ENCODE measurements at regions not wholly inside any gene's neighbourhood (a gene's known extent, or its start where the extent isn't known, plus 50 kb on each side); places are given as distances from the start of the nearest gene placed in this dataset.
A peak's percentile ranks its signal among the peaks of the same experiment; 100 is the strongest.

DNA sequence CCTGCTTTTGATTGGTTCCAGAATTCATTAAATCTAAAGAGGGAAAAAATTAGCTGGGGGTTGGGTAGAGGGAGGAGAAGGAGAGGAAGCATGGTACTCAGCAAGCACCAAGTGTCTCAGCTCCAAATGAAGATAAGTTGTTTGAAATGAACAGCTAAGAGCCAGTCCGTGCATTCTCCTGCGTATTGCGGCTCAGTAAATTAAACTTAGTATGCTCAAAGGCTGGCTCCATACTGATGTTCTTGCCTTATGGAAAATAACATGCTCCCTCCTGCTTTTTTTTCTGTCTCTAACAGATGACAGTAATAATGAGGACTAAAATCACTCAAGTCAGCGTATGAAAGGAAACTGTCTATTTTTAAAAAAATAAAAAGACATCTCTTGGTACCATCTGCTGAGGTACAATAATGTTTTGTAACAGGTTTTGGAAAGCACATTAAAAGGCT lies 161.0 kb downstream of the SPATA31D1 start:
- Mint-ChIP-seq H3K36me3 (ENCODE audit: low read depth) (no peaks in the 10 kb centered on the region), H3K9me3 (no peaks in the 10 kb centered on the region), H3K27ac (ENCODE audit: unreplicated experiment) (peak overlapping the region; percentile 82), H3K27me3 (ENCODE audit: low read depth) (no peaks in the 10 kb centered on the region), H3K4me1 (peaks cover 25% of the 10 kb centered on the region), H3K4me3 (peak overlapping the region; percentile 45)
- no peak for DNase-seq (ENCODE audit: low read depth, low spot score)
- no peak for TF ChIP-seq CTCF (conservative IDR thresholded peaks at IDR 0.05)

DNA sequence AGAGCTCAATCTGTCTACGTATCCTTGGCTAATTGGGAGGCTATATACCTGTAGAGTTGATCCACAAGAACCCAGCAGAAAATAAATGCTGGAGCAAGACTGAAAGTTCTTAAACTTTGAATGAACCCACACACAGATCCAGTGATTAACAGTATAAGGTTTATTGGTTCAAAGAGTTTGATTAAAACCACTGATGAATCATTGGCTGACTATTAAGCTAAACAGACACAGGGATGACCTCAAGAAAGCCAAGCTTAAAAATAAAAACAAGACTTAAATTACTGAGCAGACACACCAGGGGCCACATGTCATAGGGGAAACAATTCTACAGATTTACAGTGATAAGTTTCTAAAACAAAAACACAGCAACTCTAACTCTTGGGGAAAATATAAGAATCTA lies 163.6 kb downstream of the SPATA31D1 start:
- Mint-ChIP-seq H3K9me3 (no peaks in the 10 kb centered on the region), H3K4me3 (no peak overlapping the region), H3K4me1 (peaks cover 20% of the 10 kb centered on the region), H3K27me3 (ENCODE audit: low read depth) (no peaks in the 10 kb centered on the region), H3K27ac (ENCODE audit: unreplicated experiment) (no peak overlapping the region), H3K36me3 (ENCODE audit: low read depth) (no peaks in the 10 kb centered on the region)
- TF ChIP-seq CTCF (conservative IDR thresholded peaks at IDR 0.05): no peak
- no peak for DNase-seq (ENCODE audit: low read depth, low spot score)

DNA sequence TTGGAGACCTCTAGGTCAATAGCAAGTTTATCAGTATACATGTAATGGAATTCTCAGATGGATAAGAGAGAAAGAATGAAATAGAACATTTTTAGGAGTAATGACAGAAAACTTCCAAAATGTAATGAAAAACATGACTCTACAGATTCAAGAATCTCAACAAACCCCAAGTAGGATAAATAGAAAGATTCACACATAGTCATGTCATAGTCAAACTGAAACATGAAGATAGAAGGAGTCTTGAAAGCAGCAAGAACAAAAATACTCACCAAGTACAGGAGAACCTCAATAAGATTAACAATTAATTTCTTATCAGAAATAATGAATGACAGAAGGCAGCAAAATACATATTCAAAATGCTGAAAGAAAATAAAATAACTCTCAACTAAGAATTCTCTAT lies 164.5 kb downstream of the SPATA31D1 start:
- H3K36me3 Mint-ChIP-seq (ENCODE audit: low read depth): no peaks in the 10 kb centered on the region
- H3K27me3 Mint-ChIP-seq (ENCODE audit: low read depth): no peaks in the 10 kb centered on the region
- H3K4me3 Mint-ChIP-seq: no peak overlapping the region
- no peaks in the 10 kb centered on the region for H3K9me3 Mint-ChIP-seq
- H3K27ac Mint-ChIP-seq (ENCODE audit: unreplicated experiment): no peak overlapping the region
- no peak for DNase-seq (ENCODE audit: low read depth, low spot score)
- peaks cover 24% of the 10 kb centered on the region for H3K4me1 Mint-ChIP-seq
- TF ChIP-seq CTCF (conservative IDR thresholded peaks at IDR 0.05): no peak

DNA sequence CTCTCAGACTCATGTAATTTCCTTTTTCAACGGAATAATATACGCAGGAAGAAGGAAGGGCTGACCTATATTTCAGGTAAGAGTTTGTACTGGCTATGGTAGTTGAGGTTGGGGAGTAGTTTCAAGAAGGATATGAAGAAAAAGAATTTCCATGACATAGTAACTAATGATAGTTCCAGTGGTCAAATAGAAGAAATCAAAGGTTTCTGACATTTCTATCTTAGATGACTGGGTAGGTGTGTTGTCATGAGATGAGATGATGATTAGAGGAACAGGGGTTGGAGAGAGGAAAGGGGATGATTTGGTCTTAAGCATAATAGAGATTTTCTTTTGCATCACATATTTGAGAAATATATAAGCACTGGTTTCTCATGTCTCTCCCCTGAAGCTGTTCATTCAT lies 166.0 kb downstream of the SPATA31D1 start:
- H3K36me3 Mint-ChIP-seq (ENCODE audit: low read depth): no peaks in the 10 kb centered on the region
- H3K27ac Mint-ChIP-seq (ENCODE audit: unreplicated experiment): no peak overlapping the region
- TF ChIP-seq CTCF (conservative IDR thresholded peaks at IDR 0.05): no peak
- H3K4me3 Mint-ChIP-seq: no peak overlapping the region
- no peaks in the 10 kb centered on the region for H3K9me3 Mint-ChIP-seq
- peaks cover 8% of the 10 kb centered on the region for H3K4me1 Mint-ChIP-seq
- no peaks in the 10 kb centered on the region for H3K27me3 Mint-ChIP-seq (ENCODE audit: low read depth)
- no peak for DNase-seq (ENCODE audit: low read depth, low spot score)

DNA sequence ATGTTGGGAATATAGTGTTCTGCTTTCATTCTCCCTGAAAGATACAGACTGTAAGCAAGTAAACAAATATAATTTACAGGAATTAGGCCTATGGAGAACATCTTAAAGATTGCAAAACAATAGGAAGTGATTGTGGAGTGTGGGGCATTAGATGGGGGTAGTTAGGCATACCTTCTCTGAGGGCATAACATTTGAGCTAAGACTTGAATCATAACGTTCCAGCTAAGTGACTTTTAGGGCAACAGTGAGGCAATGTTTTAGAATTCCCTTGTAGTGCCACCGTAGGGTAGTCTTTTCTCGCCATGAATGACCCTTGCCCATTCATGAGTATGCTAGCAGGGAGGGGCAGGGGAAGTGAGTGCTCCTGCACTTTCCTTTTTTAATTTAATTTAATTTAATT lies 173.3 kb downstream of the SPATA31D1 start:
- Mint-ChIP-seq H3K4me1 (peaks cover 3% of the 10 kb centered on the region), H3K27ac (ENCODE audit: unreplicated experiment) (no peak overlapping the region), H3K4me3 (no peak overlapping the region), H3K27me3 (ENCODE audit: low read depth) (no peaks in the 10 kb centered on the region), H3K36me3 (ENCODE audit: low read depth) (no peaks in the 10 kb centered on the region), H3K9me3 (peaks cover 3% of the 10 kb centered on the region)
- no peak for TF ChIP-seq CTCF (conservative IDR thresholded peaks at IDR 0.05)
- DNase-seq (ENCODE audit: low read depth, low spot score): no peak

DNA sequence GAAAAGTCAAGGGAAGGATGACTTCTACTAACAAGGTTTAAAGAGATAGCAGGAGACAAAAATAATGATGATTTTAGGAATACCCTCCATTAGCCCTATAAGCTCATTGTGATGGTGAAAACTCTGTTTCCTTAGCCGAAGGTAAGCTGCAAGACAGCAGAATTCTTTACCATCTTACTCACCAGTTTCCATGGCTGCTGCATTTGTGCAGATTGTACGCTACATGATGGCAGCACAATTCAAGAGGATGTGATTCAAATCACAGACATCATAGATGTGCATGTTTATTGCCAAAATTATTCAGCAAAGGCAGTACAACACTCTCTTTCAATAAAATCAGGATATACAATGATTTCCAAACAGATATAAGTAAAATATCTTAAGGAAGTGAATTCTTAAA lies 175.6 kb downstream of the SPATA31D1 start:
- DNase-seq (ENCODE audit: low read depth, low spot score): no peak
- Mint-ChIP-seq H3K36me3 (ENCODE audit: low read depth) (no peaks in the 10 kb centered on the region), H3K27ac (ENCODE audit: unreplicated experiment) (no peak overlapping the region), H3K4me1 (no peaks in the 10 kb centered on the region), H3K9me3 (peaks cover 3% of the 10 kb centered on the region), H3K27me3 (ENCODE audit: low read depth) (no peaks in the 10 kb centered on the region), H3K4me3 (no peak overlapping the region)
- no peak for TF ChIP-seq CTCF (conservative IDR thresholded peaks at IDR 0.05)

Data from neural crest cell (in vitro differentiated cells).